Astrocyte (in vitro differentiated cells and primary cell): ENCODE measurements at regions not wholly inside any gene's neighbourhood (a gene's known extent, or its start where the extent isn't known, plus 50 kb on each side); places are given as distances from the start of the nearest gene placed in this dataset.

Source experiments
- DNase-seq: peaks from one replicate; pipeline ENCODE4 v3.0.0-alpha.2; 2010; ENCODE audit warnings: low read depth
- FAIRE-seq: peaks from 2 replicates; lab custom pipeline; 2011; peaks lifted over from hg19 to GRCh38; lab: Jason Lieb, UNC
- H2AFZ ChIP-seq: 2 replicates; pipeline ENCODE4 v1.6.0; 2012; ENCODE audit warnings: low read depth, low read length, inconsistent platforms
- H3K27ac ChIP-seq: 2 replicates; pipeline ENCODE4 v1.5.1; 2011; ENCODE audit warnings: low read depth, low read length, inconsistent platforms
- H3K27me3 ChIP-seq: 2 replicates; pipeline ENCODE4 v1.6.0; 2011; ENCODE audit warnings: low read length, inconsistent platforms; ENCODE audit not compliant: insufficient read depth
- H3K36me3 ChIP-seq: 2 replicates; pipeline ENCODE4 v1.5.1; 2011; ENCODE audit warnings: low read length, inconsistent platforms; ENCODE audit not compliant: insufficient read depth
- H3K4me1 ChIP-seq: 2 replicates; pipeline ENCODE4 v1.5.1; 2011; ENCODE audit warnings: low read length, inconsistent platforms; ENCODE audit not compliant: insufficient read depth
- H3K4me2 ChIP-seq: 2 replicates; pipeline ENCODE4 v1.6.0; 2012; ENCODE audit warnings: low read length, inconsistent platforms
- H3K4me3 ChIP-seq: 2 replicates; pipeline ENCODE4 v1.5.1; 2011; ENCODE audit warnings: low read depth, mild to moderate bottlenecking, low read length, inconsistent platforms; ENCODE audit not compliant: insufficient read depth
- H3K79me2 ChIP-seq: 2 replicates; pipeline ENCODE4 v1.6.0; 2012; ENCODE audit warnings: mild to moderate bottlenecking, low read length, inconsistent platforms; ENCODE audit not compliant: insufficient read depth
- H3K9ac ChIP-seq: 2 replicates; pipeline ENCODE4 v1.6.0; 2012; ENCODE audit warnings: mild to moderate bottlenecking, low read length, inconsistent platforms
- H3K9me3 ChIP-seq: 2 replicates; pipeline ENCODE4 v1.5.1; 2012; ENCODE audit warnings: low read depth, mild to moderate bottlenecking, low read length, inconsistent platforms; ENCODE audit not compliant: insufficient read depth
- H4K20me1 ChIP-seq: 2 replicates; pipeline ENCODE4 v1.6.0; 2012; ENCODE audit warnings: low read length, inconsistent platforms; ENCODE audit not compliant: insufficient read depth
- H3K27ac Mint-ChIP-seq: one replicate; pipeline ENCODE4 v1.8.0; 2021; ENCODE audit warnings: mild to moderate bottlenecking, mixed read lengths; ENCODE audit not compliant: unreplicated experiment
- H3K27me3 Mint-ChIP-seq: one replicate; pipeline ENCODE4 v1.8.0; 2021; ENCODE audit warnings: low read depth, mixed read lengths; ENCODE audit not compliant: unreplicated experiment
- H3K36me3 Mint-ChIP-seq: one replicate; pipeline ENCODE4 v1.8.0; 2021; ENCODE audit warnings: low read depth, mixed read lengths; ENCODE audit not compliant: unreplicated experiment
- H3K4me1 Mint-ChIP-seq: one replicate; pipeline ENCODE4 v1.8.0; 2021; ENCODE audit warnings: low read depth, mixed read lengths; ENCODE audit not compliant: unreplicated experiment
- H3K4me3 Mint-ChIP-seq: one replicate; pipeline ENCODE4 v1.8.0; 2021; ENCODE audit warnings: mild to moderate bottlenecking, moderate library complexity, mixed read lengths; ENCODE audit not compliant: unreplicated experiment
- H3K9me3 Mint-ChIP-seq: one replicate; pipeline ENCODE4 v1.8.0; 2021; ENCODE audit warnings: mild to moderate bottlenecking, mixed read lengths; ENCODE audit not compliant: unreplicated experiment
- CTCF ChIP-seq: IDR thresholded peaks from 2 replicates; pipeline ENCODE4 v1.5.1; 2011; ENCODE audit warnings: low read depth, mild to moderate bottlenecking, inconsistent platforms, low read length, moderate library complexity; ENCODE audit not compliant: insufficient read depth
- EZH2 ChIP-seq: IDR thresholded peaks from 2 replicates; pipeline ENCODE4 v1.6.1; 2012; ENCODE audit warnings: mild to moderate bottlenecking, low read length, inconsistent platforms; ENCODE audit not compliant: insufficient read depth

- Histone ChIP-seq H3K79me2 (no peaks in the 10 kb centered on the region), H3K9ac (no peak overlapping the region), H3K27me3 (no peaks in the 10 kb centered on the region), H3K4me1 (peaks cover 17% of the 10 kb centered on the region), H3K27ac (no peak overlapping the region), H3K36me3 (no peaks in the 10 kb centered on the region), H3K4me3 (no peak overlapping the region), H4K20me1 (no peaks in the 10 kb centered on the region), H2AFZ (no peak overlapping the region), H3K4me2 (no peak overlapping the region), H3K9me3 (no peaks in the 10 kb centered on the region)
- TF ChIP-seq CTCF (no peak), EZH2 (no peak)
- no peak for FAIRE-seq
- Mint-ChIP-seq H3K27ac (no peak overlapping the region), H3K4me1 (peaks cover 28% of the 10 kb centered on the region), H3K9me3 (no peaks in the 10 kb centered on the region), H3K27me3 (no peaks in the 10 kb centered on the region), H3K36me3 (no peaks in the 10 kb centered on the region), H3K4me3 (no peak overlapping the region)
- DNase-seq: no peak
Observed at GRCh38 chr15:96041982-96042733, 288.3 kb upstream of the NR2F2 start.

GRCh38 chr15:96042734-96043224 is 287.7 kb upstream of the NR2F2 start:
- H3K9me3 Mint-ChIP-seq: no peaks in the 10 kb centered on the region
- no peak overlapping the region for H3K4me3 Mint-ChIP-seq
- TF ChIP-seq EZH2: no peak
- no peak for TF ChIP-seq CTCF
- Histone ChIP-seq H3K27ac (no peak overlapping the region), H3K36me3 (no peaks in the 10 kb centered on the region), H3K4me2 (no peak overlapping the region), H3K27me3 (no peaks in the 10 kb centered on the region), H3K9me3 (no peaks in the 10 kb centered on the region), H3K9ac (no peak overlapping the region), H3K4me3 (no peak overlapping the region), H2AFZ (no peak overlapping the region), H3K79me2 (no peaks in the 10 kb centered on the region), H3K4me1 (peaks cover 15% of the 10 kb centered on the region), H4K20me1 (no peaks in the 10 kb centered on the region)
- no peaks in the 10 kb centered on the region for H3K36me3 Mint-ChIP-seq
- H3K27ac Mint-ChIP-seq: no peak overlapping the region
- no peaks in the 10 kb centered on the region for H3K27me3 Mint-ChIP-seq
- FAIRE-seq: no peak
- peaks cover 28% of the 10 kb centered on the region for H3K4me1 Mint-ChIP-seq
- no peak for DNase-seq

GRCh38 chr15:96043591-96044171 is 286.8 kb upstream of the NR2F2 start:
- no peak overlapping the region for H3K4me3 Mint-ChIP-seq
- H3K4me1 Mint-ChIP-seq: peaks cover 21% of the 10 kb centered on the region
- H3K4me2 ChIP-seq: no peak overlapping the region
- no peaks in the 10 kb centered on the region for H3K9me3 ChIP-seq
- peaks cover 21% of the 10 kb centered on the region for H3K4me1 ChIP-seq
- H3K9ac ChIP-seq: no peak overlapping the region
- TF ChIP-seq CTCF (no peak), EZH2 (no peak)
- no peak for DNase-seq
- H3K36me3 ChIP-seq: no peaks in the 10 kb centered on the region
- H3K27ac ChIP-seq: no peak overlapping the region
- no peaks in the 10 kb centered on the region for H3K79me2 ChIP-seq
- no peak for FAIRE-seq
- H4K20me1 ChIP-seq: no peaks in the 10 kb centered on the region
- H3K27me3 ChIP-seq: no peaks in the 10 kb centered on the region
- no peak overlapping the region for H3K4me3 ChIP-seq
- H3K27ac Mint-ChIP-seq: no peak overlapping the region
- H3K36me3 Mint-ChIP-seq: no peaks in the 10 kb centered on the region
- no peak overlapping the region for H2AFZ ChIP-seq
- no peaks in the 10 kb centered on the region for H3K27me3 Mint-ChIP-seq
- H3K9me3 Mint-ChIP-seq: no peaks in the 10 kb centered on the region
